Mesothelial cell of epicardium (in vitro differentiated cells): ENCODE measurements at regions not wholly inside any gene's neighbourhood (a gene's known extent, or its start where the extent isn't known, plus 50 kb on each side); places are given as distances from the start of the nearest gene placed in this dataset.

Experiments used
- DNase-seq, 2 experiments: peaks; one replicate each; pipeline ENCODE4 v3.0.0; 2021; ENCODE audit warnings: low spot score in 2 of 2; ENCODE audit not compliant: unreplicated experiment in 2 of 2
- H3K27ac Mint-ChIP-seq: 2 replicates; pipeline ENCODE4 v1.8.0; 2021; ENCODE audit warnings: mixed read lengths
- H3K27me3 Mint-ChIP-seq: 2 replicates; pipeline ENCODE4 v1.8.0; 2021; ENCODE audit warnings: low read depth, mixed read lengths
- H3K36me3 Mint-ChIP-seq: 2 replicates; pipeline ENCODE4 v1.8.0; 2021; ENCODE audit warnings: mixed read lengths
- H3K4me1 Mint-ChIP-seq: 2 replicates; pipeline ENCODE4 v1.8.0; 2021; ENCODE audit warnings: mixed read lengths
- H3K4me3 Mint-ChIP-seq: 2 replicates; pipeline ENCODE4 v1.8.0; 2021; ENCODE audit warnings: mild to moderate bottlenecking, moderate library complexity, mixed read lengths
- H3K9me3 Mint-ChIP-seq: 2 replicates; pipeline ENCODE4 v1.8.0; 2021; ENCODE audit warnings: mixed read lengths
- CTCF ChIP-seq: fragments of 200-600 bp; sonication (generic); IDR thresholded peaks from one replicate; pipeline ENCODE4 v1.5.0; 2021; ENCODE audit warnings: antibody characterized with exemption; ENCODE audit not compliant: unreplicated experiment

GRCh38 chr6:67287566-67287965 is 1347.5 kb upstream of the ADGRB3 start:
- DNase-seq = no peak
- Mint-ChIP-seq H3K9me3 (peaks cover 31% of the 10 kb centered on the region), H3K4me3 (no peak overlapping the region), H3K36me3 (no peaks in the 10 kb centered on the region), H3K27me3 (no peaks in the 10 kb centered on the region), H3K4me1 (no peaks in the 10 kb centered on the region), H3K27ac (no peak overlapping the region)
- TF ChIP-seq CTCF = no peak

- TF ChIP-seq CTCF = no peak
- Mint-ChIP-seq H3K9me3 (peaks cover 31% of the 10 kb centered on the region), H3K27ac (no peak overlapping the region), H3K4me1 (no peaks in the 10 kb centered on the region), H3K36me3 (no peaks in the 10 kb centered on the region), H3K27me3 (no peaks in the 10 kb centered on the region), H3K4me3 (no peak overlapping the region)
- DNase-seq = no peak
Measured at GRCh38 chr6:67285770-67286495, 1349.1 kb upstream of the ADGRB3 start.

- H3K9me3 Mint-ChIP-seq = no peaks in the 10 kb centered on the region
- no peak for TF ChIP-seq CTCF
- no peak overlapping the region for H3K27ac Mint-ChIP-seq
- H3K36me3 Mint-ChIP-seq = no peaks in the 10 kb centered on the region
- H3K4me1 Mint-ChIP-seq = no peaks in the 10 kb centered on the region
- H3K27me3 Mint-ChIP-seq = peaks cover 4% of the 10 kb centered on the region
- no peak overlapping the region for H3K4me3 Mint-ChIP-seq
- no peak for DNase-seq
Measured at GRCh38 chr6:67277312-67277711, 1357.8 kb upstream of the ADGRB3 start.

- no peak overlapping the region for H3K4me3 Mint-ChIP-seq
- H3K36me3 Mint-ChIP-seq = no peaks in the 10 kb centered on the region
- peaks cover 27% of the 10 kb centered on the region for H3K9me3 Mint-ChIP-seq
- TF ChIP-seq CTCF = no peak
- peak overlapping the region; percentile 61 for H3K27ac Mint-ChIP-seq
- H3K27me3 Mint-ChIP-seq = no peaks in the 10 kb centered on the region
- no peak for DNase-seq
- peaks cover 12% of the 10 kb centered on the region for H3K4me1 Mint-ChIP-seq
Measured at GRCh38 chr6:67265996-67266921, 1368.8 kb upstream of the ADGRB3 start.

- Mint-ChIP-seq H3K36me3 (no peaks in the 10 kb centered on the region), H3K27me3 (no peaks in the 10 kb centered on the region), H3K4me3 (no peak overlapping the region), H3K4me1 (no peaks in the 10 kb centered on the region), H3K27ac (no peak overlapping the region), H3K9me3 (peaks cover 6% of the 10 kb centered on the region)
- no peak for TF ChIP-seq CTCF
- DNase-seq = no peak
Measured at GRCh38 chr6:67252663-67253062, 1382.4 kb upstream of the ADGRB3 start.
